NCI-H128 (cell line): ENCODE measurements at regions not wholly inside any gene's neighbourhood (a gene's known extent, or its start where the extent isn't known, plus 50 kb on each side); places are given as distances from the start of the nearest gene placed in this dataset.
"Not testable (repeated sequence)": the region's sequence is repeated elsewhere in the genome, so short reads cannot be mapped to it uniquely, and the experiment has no call there.

Source experiments
- DNase-seq: peaks from one replicate; lab custom pipeline; 2025; ENCODE audit not compliant: unreplicated experiment; lab: John Stamatoyannopoulos, UW

DNA sequence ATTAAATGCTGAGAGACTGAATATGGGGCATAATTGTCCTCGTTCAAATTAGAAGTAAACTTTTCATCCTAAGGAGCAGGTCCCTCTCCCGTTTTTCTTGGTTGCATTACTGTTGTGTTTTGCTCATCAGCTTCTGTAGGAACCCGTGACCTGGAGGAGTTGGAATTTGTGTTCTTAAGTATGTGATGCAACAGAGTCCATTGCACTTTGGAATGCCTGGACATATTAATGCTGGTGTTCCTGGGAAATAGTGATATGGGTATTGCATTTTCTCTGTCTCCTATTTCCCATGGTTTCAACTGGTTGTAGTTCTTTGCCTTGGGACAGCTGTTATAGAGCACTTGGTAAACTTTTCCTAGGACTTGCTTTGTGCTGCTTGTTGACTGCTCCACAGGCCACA is 417.8 kb upstream of the LCORL start:
- DNase-seq = no peak

DNA sequence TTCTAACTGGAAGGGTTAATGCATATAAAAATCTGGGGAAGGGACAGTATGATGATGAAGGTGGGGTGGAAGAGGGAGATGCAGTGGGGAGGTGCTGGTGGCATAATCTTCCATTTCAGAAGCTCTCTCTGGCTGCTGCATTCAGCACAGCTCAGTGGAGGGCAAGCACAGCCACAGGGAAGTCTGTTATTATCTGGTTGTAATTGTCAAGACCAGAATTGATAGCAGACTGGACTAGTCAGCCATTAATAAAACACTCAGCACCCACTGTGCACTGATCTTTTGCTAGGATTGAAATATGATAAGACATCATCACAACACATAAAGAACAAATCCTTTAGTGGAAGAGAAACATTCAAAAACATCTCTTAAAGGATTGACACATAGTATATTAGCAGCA is 414.2 kb upstream of the LCORL start:
- DNase-seq = no peak

DNA sequence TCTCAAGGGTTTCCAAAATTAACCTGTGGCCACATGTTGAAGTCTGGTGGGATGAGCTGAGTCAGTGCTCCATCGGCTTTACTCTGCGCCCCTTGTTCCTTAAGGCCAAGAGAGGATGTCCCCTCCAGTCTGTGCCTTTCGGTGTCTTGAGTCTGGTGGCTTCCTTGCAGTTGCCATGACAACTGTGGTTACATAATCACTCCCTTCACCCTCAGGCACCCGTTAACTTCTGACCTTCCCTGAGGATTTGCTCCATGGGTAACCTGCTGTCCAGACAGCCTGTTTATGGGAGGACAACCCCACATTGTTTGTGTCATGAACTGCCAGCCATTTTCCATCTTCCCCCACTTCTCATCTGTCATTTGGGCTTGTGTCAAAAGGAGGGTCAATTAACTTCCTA is 401.1 kb upstream of the LCORL start:
- DNase-seq = no peak

DNA sequence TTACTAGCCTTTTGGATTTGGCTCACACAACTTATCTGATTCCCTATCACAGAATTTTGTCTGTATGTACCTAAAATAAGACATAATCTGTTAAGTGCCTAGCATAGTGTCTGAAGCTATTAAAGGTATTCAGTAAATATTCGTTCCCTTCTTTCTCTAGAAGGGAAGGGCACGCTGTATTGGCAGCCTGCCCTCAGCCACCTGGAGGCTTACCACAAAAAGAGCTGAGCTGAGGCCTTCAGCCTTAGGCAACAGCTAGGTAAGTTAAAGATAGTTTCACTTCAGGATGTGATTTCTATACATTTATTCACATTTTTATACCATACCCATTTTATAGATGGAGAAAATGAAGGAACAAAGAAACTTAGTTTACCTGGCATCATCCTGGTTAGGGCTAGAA is 400.0 kb upstream of the LCORL start:
- no peak for DNase-seq

DNA sequence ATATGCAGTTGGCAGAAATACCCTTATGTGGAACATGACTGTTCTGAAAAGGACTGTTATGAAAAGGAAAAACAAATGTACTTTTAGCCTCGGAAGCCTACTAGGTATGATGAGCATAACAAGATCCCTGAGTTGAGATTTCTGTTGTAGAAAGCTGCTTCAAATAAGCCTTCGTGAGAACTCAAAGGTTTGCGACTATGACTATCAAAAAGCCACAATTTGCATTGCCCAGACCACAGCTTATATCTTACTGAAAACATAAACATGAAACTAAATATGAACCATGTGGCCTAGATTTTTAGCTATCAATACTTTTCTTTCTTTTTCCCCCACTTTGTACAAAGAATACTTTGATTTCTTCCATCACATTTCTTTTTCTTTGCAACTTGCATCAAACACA is 398.2 kb upstream of the LCORL start:
- DNase-seq = no peak

GRCh38 chr4:18418195-18418898 is 396.8 kb upstream of the LCORL start:
- DNase-seq = not testable (repeated sequence)

- not testable (repeated sequence) for DNase-seq
These were observed 396.1 kb upstream of the LCORL start for GRCh38 chr4:18417651-18418050.

GRCh38 chr4:18406264-18406663 is 384.7 kb upstream of the LCORL start:
- no peak for DNase-seq

GRCh38 chr4:18405054-18405453 is 383.5 kb upstream of the LCORL start:
- no peak for DNase-seq

GRCh38 chr4:18404642-18405041 is 383.1 kb upstream of the LCORL start:
- DNase-seq = no peak

GRCh38 chr4:18403327-18403726 is 381.8 kb upstream of the LCORL start:
- no peak for DNase-seq

- DNase-seq = no peak
These were observed 380.3 kb upstream of the LCORL start for GRCh38 chr4:18401868-18402267.

- DNase-seq = no peak
These were observed 379.9 kb upstream of the LCORL start for GRCh38 chr4:18401425-18401824.

- DNase-seq = peak; percentile 54
These were observed 377.1 kb upstream of the LCORL start for GRCh38 chr4:18398661-18399060.

DNA sequence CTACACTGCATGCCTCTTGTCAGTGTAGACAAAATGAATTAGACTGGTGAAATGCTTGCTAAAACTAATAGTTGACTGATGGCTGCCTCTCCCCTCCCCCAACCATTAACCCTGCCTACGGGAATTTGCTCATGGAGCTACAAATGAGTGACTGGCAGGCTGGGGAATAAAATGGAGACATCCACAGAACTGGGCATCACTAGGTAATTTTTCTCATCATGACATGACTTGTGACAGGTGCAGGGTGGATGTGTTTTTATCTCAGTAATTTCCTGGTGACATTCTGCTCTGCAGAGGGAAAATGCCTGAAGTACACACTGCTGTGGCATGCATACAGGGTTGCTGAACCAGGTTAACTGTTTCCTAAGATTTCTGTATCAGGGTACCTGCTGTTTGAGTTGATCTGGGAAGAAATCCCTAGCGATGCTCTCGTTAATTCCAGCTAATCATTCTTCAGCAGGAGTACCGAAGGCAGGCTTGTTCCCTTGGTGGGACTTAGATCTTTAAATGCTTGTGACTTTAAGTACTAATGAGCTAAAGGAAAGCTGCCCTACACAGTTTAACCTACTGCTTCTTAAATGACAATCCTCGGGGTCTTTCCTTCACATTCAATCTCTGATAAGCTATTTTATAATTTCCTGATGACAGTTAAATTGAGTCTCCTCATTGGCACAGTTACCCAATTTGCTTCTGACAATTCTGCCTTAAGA is 376.3 kb upstream of the LCORL start:
- DNase-seq = no peak

- DNase-seq = no peak
These were observed 373.1 kb upstream of the LCORL start for GRCh38 chr4:18394656-18395055.

DNA sequence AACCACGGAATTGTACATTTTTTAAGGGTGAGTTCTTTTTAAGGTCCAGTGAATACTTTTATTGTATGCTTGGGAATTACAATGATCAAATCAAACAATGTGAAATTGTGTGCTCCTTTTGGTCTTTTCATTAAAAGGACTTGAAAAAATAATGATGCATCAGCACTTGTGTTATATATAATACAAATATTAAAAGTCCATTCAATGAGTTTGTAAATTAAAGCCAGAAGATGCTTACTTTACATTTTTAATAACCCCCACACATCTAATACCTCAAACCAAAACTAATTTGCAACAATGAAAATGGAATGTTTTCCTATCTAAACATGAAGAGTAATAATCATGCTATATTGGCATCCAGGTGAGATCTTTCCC is 369.8 kb upstream of the LCORL start:
- DNase-seq = no peak

DNA sequence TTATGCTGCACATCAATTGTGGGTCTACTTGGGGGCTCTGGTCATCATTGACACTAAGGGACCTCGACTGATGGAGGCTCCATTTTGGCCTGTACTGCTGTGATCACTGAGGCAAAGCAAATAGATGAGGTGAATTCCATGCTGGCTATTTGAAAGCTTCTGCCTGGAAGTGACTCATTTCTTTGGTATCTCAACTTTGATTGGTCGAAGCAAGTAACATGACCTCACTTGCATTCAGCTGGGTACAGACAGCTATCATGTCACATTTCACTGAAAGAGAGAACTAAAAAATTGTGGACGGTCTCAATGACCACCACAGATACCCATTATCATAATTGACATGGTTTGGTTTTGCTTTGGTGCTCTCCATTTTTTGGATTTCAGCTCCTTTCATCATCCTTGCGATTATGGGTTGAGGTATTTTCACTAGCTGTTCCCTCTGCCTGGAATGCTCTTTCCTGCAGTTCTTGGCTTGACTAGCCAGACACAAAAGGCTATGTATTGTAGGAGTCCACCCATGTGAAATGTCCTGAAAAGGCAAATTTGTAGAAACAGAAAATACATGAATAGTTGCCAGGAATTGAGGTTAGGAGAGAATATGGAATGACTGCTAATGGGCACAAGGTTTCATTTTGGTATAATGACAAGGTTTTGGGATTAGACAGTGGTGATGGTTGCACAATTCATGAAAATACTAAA is 369.2 kb upstream of the LCORL start:
- DNase-seq = no peak

DNA sequence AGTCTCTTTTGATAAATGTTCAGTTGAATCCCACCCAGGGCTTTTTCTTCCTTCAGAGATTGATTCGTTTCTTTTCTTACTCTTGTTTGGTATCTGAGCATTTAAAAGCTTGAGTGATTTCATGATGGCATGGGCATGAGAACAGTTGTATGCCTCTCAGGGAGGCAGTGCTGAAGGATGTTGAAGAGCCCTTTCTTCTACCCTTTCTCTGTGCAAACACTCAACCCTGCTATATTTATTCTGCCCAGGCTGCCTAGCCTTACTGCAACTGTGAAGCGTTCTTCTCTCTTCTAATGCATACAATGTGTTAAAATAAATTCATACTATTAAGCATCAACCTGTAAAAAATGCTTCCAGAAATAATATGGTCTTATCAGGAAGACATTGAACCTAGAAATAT is 367.6 kb upstream of the LCORL start:
- DNase-seq = no peak

DNA sequence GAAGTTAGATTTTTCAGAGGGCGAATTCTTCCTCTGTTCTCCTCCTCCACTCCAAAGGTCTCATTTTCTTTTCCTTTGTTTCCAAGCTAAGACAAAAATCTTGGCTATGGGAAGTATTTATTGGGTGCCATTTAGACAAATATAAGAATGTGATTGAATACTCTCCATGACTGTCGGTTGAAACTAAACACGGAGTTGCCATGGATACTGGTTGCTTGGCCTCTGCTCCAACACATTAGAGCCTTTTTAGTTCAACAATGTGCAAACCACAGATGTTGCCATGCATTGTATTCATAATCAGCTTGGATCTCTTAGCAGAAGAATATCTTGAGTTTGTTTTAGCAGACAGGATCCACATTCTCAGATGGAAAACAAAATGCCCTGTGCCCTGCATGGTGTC is 366.5 kb upstream of the LCORL start:
- DNase-seq = no peak

DNA sequence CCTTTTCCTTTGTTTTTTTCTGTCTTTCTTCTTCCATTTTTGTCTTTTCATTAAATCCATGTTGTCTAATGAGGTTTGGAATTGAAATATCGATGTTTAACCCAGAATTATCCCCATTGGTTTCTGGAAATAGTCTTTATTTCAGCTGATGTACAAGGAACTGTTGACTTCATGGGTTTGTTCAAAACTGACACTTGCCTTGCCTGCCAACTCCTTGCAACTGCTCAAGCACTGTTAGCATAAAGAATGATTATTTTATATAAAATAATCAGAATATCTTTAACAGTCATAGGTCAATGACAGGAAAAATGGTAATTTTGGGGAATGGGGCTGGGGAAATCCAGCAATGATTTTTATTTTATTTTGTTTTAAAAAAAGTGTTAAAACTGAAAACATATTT is 359.6 kb upstream of the LCORL start:
- DNase-seq = no peak

DNA sequence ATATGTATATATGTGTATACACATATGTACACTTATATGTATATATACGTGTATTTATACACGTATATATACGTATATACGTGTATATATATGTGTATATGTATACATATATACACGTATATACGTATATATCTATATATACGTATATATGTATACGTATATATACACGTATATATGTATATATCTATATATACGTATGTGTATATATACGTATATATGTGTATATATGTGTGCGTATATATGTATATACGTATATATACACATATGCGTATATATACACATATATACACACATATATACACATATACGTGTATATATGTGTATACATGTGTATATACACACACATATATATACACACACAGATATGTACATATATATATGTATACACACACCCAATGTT is 348.0 kb upstream of the LCORL start:
- DNase-seq = no peak
